ENCODE measurements at regions not wholly inside any gene's neighbourhood (a gene's known extent, or its start where the extent isn't known, plus 50 kb on each side); places are given as distances from the start of the nearest gene placed in this dataset.

DNA sequence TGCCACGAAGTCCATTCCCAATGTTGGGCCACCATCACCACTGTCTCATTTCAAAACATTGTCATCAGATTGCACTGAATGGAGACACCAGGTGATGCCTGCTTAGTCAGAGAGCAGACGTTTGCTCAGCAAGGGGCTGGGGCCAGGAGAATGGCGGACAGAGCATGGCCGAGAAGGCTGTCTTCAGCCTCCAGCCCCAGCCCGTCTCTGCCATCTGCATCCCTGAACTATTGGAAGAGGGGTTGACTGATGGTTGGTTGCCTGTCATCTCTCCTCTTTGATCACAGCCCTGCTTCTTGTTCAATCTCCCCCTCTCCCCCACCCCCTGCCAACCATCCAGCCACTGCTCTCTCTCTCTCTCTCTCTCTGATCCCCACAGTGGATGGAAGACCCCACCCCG, 140.9 kb downstream of the SHOX start:
- TF ChIP-seq, protein P1, sequence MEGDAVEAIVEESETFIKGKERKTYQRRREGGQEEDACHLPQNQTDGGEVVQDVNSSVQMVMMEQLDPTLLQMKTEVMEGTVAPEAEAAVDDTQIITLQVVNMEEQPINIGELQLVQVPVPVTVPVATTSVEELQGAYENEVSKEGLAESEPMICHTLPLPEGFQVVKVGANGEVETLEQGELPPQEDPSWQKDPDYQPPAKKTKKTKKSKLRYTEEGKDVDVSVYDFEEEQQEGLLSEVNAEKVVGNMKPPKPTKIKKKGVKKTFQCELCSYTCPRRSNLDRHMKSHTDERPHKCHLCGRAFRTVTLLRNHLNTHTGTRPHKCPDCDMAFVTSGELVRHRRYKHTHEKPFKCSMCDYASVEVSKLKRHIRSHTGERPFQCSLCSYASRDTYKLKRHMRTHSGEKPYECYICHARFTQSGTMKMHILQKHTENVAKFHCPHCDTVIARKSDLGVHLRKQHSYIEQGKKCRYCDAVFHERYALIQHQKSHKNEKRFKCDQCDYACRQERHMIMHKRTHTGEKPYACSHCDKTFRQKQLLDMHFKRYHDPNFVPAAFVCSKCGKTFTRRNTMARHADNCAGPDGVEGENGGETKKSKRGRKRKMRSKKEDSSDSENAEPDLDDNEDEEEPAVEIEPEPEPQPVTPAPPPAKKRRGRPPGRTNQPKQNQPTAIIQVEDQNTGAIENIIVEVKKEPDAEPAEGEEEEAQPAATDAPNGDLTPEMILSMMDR (IDR thresholded peaks at IDR 0.05) = no peak
- peak in 1 of 2 donors; percentile 6 for DNase-seq
- H3K36me3 ChIP-seq = no peaks in the 10 kb centered on the region
- H3K27ac ChIP-seq = no peak overlapping the region
- no peak overlapping the region for H3K4me3 ChIP-seq
- H3K9me3 ChIP-seq = no peaks in the 10 kb centered on the region
- intact Hi-C loops (cut with DNase I; ENCODE audit: low total_unique reads) = no loop called here
- H3K4me1 ChIP-seq = no peaks in the 10 kb centered on the region
- H3K27me3 ChIP-seq = peaks cover 0 to 7% of the 10 kb centered on the region in 2 donors

DNA sequence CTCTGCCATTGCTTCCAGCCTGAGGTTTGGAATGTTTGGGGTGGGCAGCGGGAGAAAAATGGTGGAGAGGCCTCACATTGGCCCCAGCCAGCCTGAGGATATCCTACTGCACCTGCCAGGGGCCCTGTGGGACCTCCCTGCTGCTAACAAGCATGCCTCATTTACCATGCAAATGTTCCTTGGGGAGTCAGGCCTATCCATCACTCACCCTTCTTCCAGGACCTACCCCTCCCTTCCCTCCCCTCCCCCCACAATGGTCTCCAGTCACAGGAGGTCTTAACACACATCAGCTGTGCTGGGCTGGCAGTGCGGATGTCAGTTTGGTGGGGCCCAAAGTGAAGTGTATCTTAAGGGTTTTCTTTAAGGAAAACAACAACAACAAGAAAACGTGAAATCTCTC, 139.2 kb downstream of the SHOX start:
- DNase-seq = peak in 1 of 2 donors; percentile 13
- H3K27me3 ChIP-seq = peaks cover 0 to 9% of the 10 kb centered on the region in 2 donors
- no peaks in the 10 kb centered on the region for H3K4me1 ChIP-seq
- no peaks in the 10 kb centered on the region for H3K36me3 ChIP-seq
- intact Hi-C loops (cut with DNase I; ENCODE audit: low total_unique reads) = no loop called here
- H3K4me3 ChIP-seq = no peak overlapping the region
- H3K27ac ChIP-seq = no peak overlapping the region
- TF ChIP-seq, protein P1 (IDR thresholded peaks at IDR 0.05) = no peak
- no peaks in the 10 kb centered on the region for H3K9me3 ChIP-seq

DNA sequence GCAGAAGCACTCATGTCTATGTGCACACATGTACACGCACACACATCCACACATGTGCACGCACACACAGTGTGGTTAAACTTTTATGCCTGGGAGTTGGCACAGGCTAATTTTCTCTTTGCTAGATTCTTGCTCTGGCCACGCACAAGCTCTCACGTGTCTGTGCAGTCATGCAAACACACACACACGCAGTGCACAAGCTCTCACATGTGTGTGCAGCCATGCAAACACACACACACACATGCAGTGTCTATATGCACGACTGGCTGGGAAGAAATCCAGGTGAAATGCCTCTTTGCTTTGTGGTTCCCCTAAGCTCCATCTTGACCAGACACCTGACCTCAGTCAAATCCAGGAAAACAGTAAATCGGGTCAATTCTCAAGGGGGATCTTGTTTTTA, 138.0 kb downstream of the SHOX start:
- TF ChIP-seq, protein P1 (IDR thresholded peaks at IDR 0.05) = no peak
- intact Hi-C loops (cut with DNase I; ENCODE audit: low total_unique reads) = no loop called here
- no peaks in the 10 kb centered on the region for H3K36me3 ChIP-seq
- H3K9me3 ChIP-seq = no peaks in the 10 kb centered on the region
- no peak overlapping the region for H3K27ac ChIP-seq
- H3K4me3 ChIP-seq = no peak overlapping the region
- peaks cover 0 to 10% of the 10 kb centered on the region in 2 donors for H3K27me3 ChIP-seq
- peak in 1 of 2 donors; percentile 6 for DNase-seq
- H3K4me1 ChIP-seq = no peaks in the 10 kb centered on the region

DNA sequence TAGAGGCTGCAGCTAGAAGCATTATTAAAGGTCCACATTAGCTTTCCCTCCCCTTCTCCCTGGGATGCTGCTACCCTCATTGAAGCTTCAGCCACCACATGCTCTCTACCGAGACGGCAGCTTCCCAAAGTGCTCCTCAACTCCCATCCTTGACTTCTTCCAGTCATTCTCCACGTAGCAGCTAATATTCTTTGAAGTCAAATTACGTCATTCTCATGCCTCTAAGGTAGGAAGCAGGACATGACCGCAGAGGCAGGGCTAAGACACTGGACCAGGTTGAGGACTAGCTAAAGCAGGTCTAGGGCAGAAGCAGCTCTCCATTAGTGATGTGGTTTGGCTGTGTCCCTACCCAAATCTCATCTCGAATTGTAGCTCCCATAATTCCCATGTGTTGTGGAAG, 128.3 kb downstream of the SHOX start:
- peaks cover 0 to 4% (median 0%) of the 10 kb centered on the region in 3 donors for H3K9me3 ChIP-seq
- TF ChIP-seq, protein P1 (IDR thresholded peaks at IDR 0.05) = no peak
- no peaks in the 10 kb centered on the region for H3K4me1 ChIP-seq
- intact Hi-C loops (cut with DNase I; ENCODE audit: low total_unique reads) = no loop called here
- peaks cover 0 to 5% of the 10 kb centered on the region in 2 donors for H3K27me3 ChIP-seq
- no peak overlapping the region for H3K4me3 ChIP-seq
- H3K36me3 ChIP-seq = no peaks in the 10 kb centered on the region
- H3K27ac ChIP-seq = no peak overlapping the region
- DNase-seq = no peak

DNA sequence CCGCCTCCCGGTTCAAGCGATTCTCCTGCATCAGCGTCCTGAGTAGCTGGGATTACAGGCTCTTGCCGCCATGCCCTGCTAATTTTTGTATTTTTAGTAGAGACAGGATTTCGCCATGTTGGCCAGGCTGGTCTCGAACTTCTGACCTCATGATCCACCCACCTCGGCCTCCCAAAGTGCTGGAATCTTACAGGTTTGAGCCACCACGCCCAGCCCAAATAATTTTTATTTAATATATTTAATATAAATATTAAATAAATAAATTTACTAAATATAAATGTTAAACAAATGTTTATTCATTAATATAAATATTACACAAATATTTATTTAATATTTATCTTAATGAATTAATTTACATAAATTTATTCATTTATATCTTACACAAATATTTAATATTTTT, 120.2 kb downstream of the SHOX start:
- Histone ChIP-seq H3K9me3 (no peaks in the 10 kb centered on the region), H3K4me1 (no peaks in the 10 kb centered on the region), H3K36me3 (no peaks in the 10 kb centered on the region), H3K4me3 (no peak overlapping the region), H3K27me3 (peaks cover 0 to 9% of the 10 kb centered on the region in 2 donors), H3K27ac (no peak overlapping the region)
- intact Hi-C loops (cut with DNase I; ENCODE audit: low total_unique reads) = no loop called here
- TF ChIP-seq, protein P1 (IDR thresholded peaks at IDR 0.05) = no peak
- no peak for DNase-seq

DNA sequence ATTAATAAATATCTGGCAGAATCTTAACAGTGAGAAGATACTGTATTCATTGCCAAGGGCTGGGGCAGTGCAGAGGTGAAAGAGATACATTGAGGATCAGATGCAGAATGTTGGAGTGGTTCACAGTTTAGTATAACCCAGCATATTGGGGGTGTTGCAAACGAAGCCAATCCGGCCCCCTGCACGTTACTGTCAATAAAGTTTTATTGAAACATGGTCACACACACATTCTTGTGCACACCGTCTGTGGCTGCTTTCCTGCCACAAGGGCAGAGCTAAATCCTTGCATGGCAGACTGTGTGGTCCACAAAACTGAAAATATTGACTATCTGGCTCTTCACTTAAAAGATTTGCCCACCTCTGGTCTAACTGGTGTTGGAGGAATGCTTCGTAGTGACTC, 119.7 kb downstream of the SHOX start:
- peaks cover 0 to 9% of the 10 kb centered on the region in 2 donors for H3K27me3 ChIP-seq
- H3K4me1 ChIP-seq = no peaks in the 10 kb centered on the region
- no peak for DNase-seq
- H3K27ac ChIP-seq = no peak overlapping the region
- TF ChIP-seq, protein P1 (IDR thresholded peaks at IDR 0.05) = no peak
- no peak overlapping the region for H3K4me3 ChIP-seq
- no peaks in the 10 kb centered on the region for H3K36me3 ChIP-seq
- no peaks in the 10 kb centered on the region for H3K9me3 ChIP-seq
- intact Hi-C loops (cut with DNase I; ENCODE audit: low total_unique reads) = no loop called here
